NCI-H345 (cell line): ENCODE measurements at regions not wholly inside any gene's neighbourhood (a gene's known extent, or its start where the extent isn't known, plus 50 kb on each side); places are given as distances from the start of the nearest gene placed in this dataset.

Experiments used
- DNase-seq: peaks from one replicate; lab custom pipeline; 2025; lab: John Stamatoyannopoulos, UW

- DNase-seq, result no peak
These were observed 1549.7 kb upstream of the ACVR2A start for GRCh38 chr2:146295080-146295670.

- no peak for DNase-seq
These were observed 1557.5 kb upstream of the ACVR2A start for GRCh38 chr2:146287281-146287680.

GRCh38 chr2:146278881-146279280 is 1565.9 kb upstream of the ACVR2A start:
- no peak for DNase-seq

- DNase-seq, result no peak
These were observed 1573.5 kb upstream of the ACVR2A start for GRCh38 chr2:146271131-146271831.

- DNase-seq, result no peak
These were observed 1574.2 kb upstream of the ACVR2A start for GRCh38 chr2:146270618-146271017.

GRCh38 chr2:146267093-146267492 is 1577.7 kb upstream of the ACVR2A start:
- no peak for DNase-seq

GRCh38 chr2:146265656-146266055 is 1579.2 kb upstream of the ACVR2A start:
- DNase-seq, result no peak

- DNase-seq, result no peak
These were observed 1582.2 kb upstream of the ACVR2A start for GRCh38 chr2:146262606-146263005.

GRCh38 chr2:146260551-146260950 is 1584.3 kb upstream of the ACVR2A start:
- DNase-seq, result no peak

- DNase-seq, result no peak
These were observed 1585.0 kb upstream of the ACVR2A start for GRCh38 chr2:146259816-146260215.

- DNase-seq, result no peak
These were observed 1586.8 kb upstream of the ACVR2A start for GRCh38 chr2:146258071-146258470.

GRCh38 chr2:146252119-146252518 is 1592.7 kb upstream of the ACVR2A start:
- DNase-seq, result no peak

- no peak for DNase-seq
These were observed 1593.5 kb upstream of the ACVR2A start for GRCh38 chr2:146251328-146251727.

GRCh38 chr2:146246736-146247523 is 1597.9 kb upstream of the ACVR2A start:
- DNase-seq, result no peak

GRCh38 chr2:146246002-146246735 is 1598.7 kb upstream of the ACVR2A start:
- DNase-seq, result no peak

- DNase-seq, result no peak
These were observed 1600.0 kb upstream of the ACVR2A start for GRCh38 chr2:146244830-146245229.

GRCh38 chr2:146244131-146244530 is 1600.7 kb upstream of the ACVR2A start:
- DNase-seq, result no peak

GRCh38 chr2:146241023-146241422 is 1603.8 kb upstream of the ACVR2A start:
- no peak for DNase-seq

- DNase-seq, result no peak
These were observed 1604.4 kb upstream of the ACVR2A start for GRCh38 chr2:146240391-146240790.

GRCh38 chr2:146239392-146240135 is 1605.3 kb upstream of the ACVR2A start:
- no peak for DNase-seq

GRCh38 chr2:146238254-146238966 is 1606.4 kb upstream of the ACVR2A start:
- DNase-seq, result no peak
